K562 (cell line): ENCODE measurements at regions not wholly inside any gene's neighbourhood (a gene's known extent, or its start where the extent isn't known, plus 50 kb on each side); places are given as distances from the start of the nearest gene placed in this dataset.

Source experiments
- ATAC-seq: fragments of 200-7000 bp; cut with Tn5 transposase; 3 replicates; pipeline ENCODE4 v1.9.1; 2020; ENCODE audit warnings: moderate library complexity
- BruUV-seq: library from RNA; stranded (reverse); fragments of 400-500 nt; replicated peaks from 2 replicates; lab custom pipeline; 2021; lab: Mats Ljungman, UMichigan
- CTCF ChIA-PET: fragments of 300-600 bp; formaldehyde crosslinking; extraction: SDS; loops from one replicate; lab custom pipeline; 2021; ENCODE audit warnings: low intra/inter-chr PET ratio; lab: Yijun Ruan, JAX
- POLR2A ChIA-PET: fragments of 300-600, 350-650 bp; sonication (Branson Sonifier 250); formaldehyde crosslinking; extraction: SDS; loops from one replicate; lab custom pipeline; 2021; ENCODE audit warnings: antibody characterized with exemption, inconsistent platforms; lab: Yijun Ruan, JAX
- DNase-seq, 4 experiments: peaks; one replicate each; pipeline versions ENCODE4 v3.0.0 to v3.0.0-alpha.2; 2011 to 2018; ENCODE audit warnings: low spot score in 3 of 4, mixed read lengths in 3 of 4; ENCODE audit errors: extremely low read depth in 1 of 4
- FAIRE-seq: peaks from 2 replicates; lab custom pipeline; 2011; peaks lifted over from hg19 to GRCh38; lab: Jason Lieb, UNC
- H2AFZ ChIP-seq: 2 replicates; pipeline ENCODE4 v1.6.0; 2011; ENCODE audit warnings: low read depth, low read length, control low read depth, inconsistent platforms
- H3K27ac ChIP-seq: fragments of 200-600 bp; 3 replicates; pipeline ENCODE4 v1.8.0; 2011; ENCODE audit warnings: low read depth, mild to moderate bottlenecking, control low read depth, inconsistent platforms, low read length, moderate library complexity, mixed read lengths; ENCODE audit errors: extremely low read depth
- H3K27me3 ChIP-seq, 2 experiments: fragments of 300-600 bp in 1 of 2; 2 replicates in 1 of 2; 3 replicates in 1 of 2; pipeline versions ENCODE4 v1.6.0 to v1.8.0; 2011; ENCODE audit warnings: inconsistent platforms in 2 of 2, low read length in 2 of 2, mild to moderate bottlenecking in 1 of 2, mixed read lengths in 1 of 2, moderate library complexity in 1 of 2; ENCODE audit not compliant: control insufficient read depth in 2 of 2, insufficient read depth in 2 of 2
- H3K36me3 ChIP-seq: fragments of 300-600 bp; 3 replicates; pipeline ENCODE4 v1.8.0; 2011; ENCODE audit warnings: mild to moderate bottlenecking, low read length, inconsistent platforms; ENCODE audit not compliant: control insufficient read depth, insufficient read depth
- H3K4me1 ChIP-seq, 2 experiments: fragments of 200-600 bp in 1 of 2; replicated peaks in 1 of 2; 2 replicates in 1 of 2; 3 replicates in 1 of 2; pipeline versions ENCODE4 v1.5.1 to v1.8.0; 2011; ENCODE audit warnings: inconsistent platforms in 2 of 2, low read length in 2 of 2, mild to moderate bottlenecking in 1 of 2, mixed read lengths in 1 of 2, moderate library complexity in 1 of 2; ENCODE audit not compliant: control insufficient read depth in 2 of 2, insufficient read depth in 2 of 2
- H3K4me2 ChIP-seq: 2 replicates; pipeline ENCODE4 v1.6.1; 2011; ENCODE audit warnings: low read length, control low read depth, inconsistent platforms, mixed read lengths; ENCODE audit not compliant: insufficient read depth
- H3K4me3 ChIP-seq: fragments of 200-600 bp; sonication (generic), shearing (Covaris generic); 2 replicates; pipeline ENCODE4 v1.5.1; 2016; ENCODE audit warnings: control low read depth, inconsistent platforms
- H3K79me2 ChIP-seq: fragments of 200-600 bp; 3 replicates; pipeline ENCODE4 v1.8.0; 2011; ENCODE audit warnings: low read length, inconsistent platforms; ENCODE audit not compliant: control insufficient read depth, insufficient read depth
- H3K9ac ChIP-seq, 2 experiments: 2 replicates each; pipeline versions ENCODE4 v1.6.0 to v1.6.1; 2011; ENCODE audit warnings: low read depth in 2 of 2, low read length in 2 of 2, control low read depth in 1 of 2, inconsistent platforms in 1 of 2, mild to moderate bottlenecking in 1 of 2, mixed read lengths in 1 of 2; ENCODE audit not compliant: insufficient read depth in 1 of 2
- H3K9me1 ChIP-seq: one replicate; pipeline ENCODE4 v1.6.0; 2011; ENCODE audit warnings: inconsistent platforms, mild to moderate bottlenecking, low read length, moderate library complexity; ENCODE audit not compliant: control insufficient read depth, insufficient read depth
- H3K9me3 ChIP-seq: replicated peaks from 2 replicates; pipeline ENCODE4 v1.5.1; 2011; ENCODE audit warnings: low read depth, low read length, inconsistent platforms; ENCODE audit not compliant: control insufficient read depth, insufficient read depth
- H4K20me1 ChIP-seq: replicated peaks from 2 replicates; pipeline ENCODE4 v1.6.1; 2011; ENCODE audit warnings: low read length, inconsistent platforms, mixed read lengths; ENCODE audit not compliant: control insufficient read depth, insufficient read depth
- ERF ChIP-seq: fragments of 450-650 bp; formaldehyde crosslinking; IDR thresholded peaks from 2 replicates; pipeline ENCODE4 v1.4.0; 2020; ENCODE audit warnings: mild to moderate bottlenecking, mixed read lengths
- NCOR1 ChIP-seq: fragments of 450-650 bp; IDR thresholded peaks from 2 replicates; pipeline ENCODE4 v1.6.1; 2016; ENCODE audit warnings: mild to moderate bottlenecking, moderate library complexity
- POLR2AphosphoS5 ChIP-seq: IDR thresholded peaks from 2 replicates; pipeline ENCODE4 v1.6.1; 2011; ENCODE audit warnings: mild to moderate bottlenecking, low read depth, low read length, moderate library complexity; ENCODE audit not compliant: control insufficient read depth, insufficient read depth
- SUPT5H ChIP-seq: fragments of 450-650 bp; IDR thresholded peaks from 2 replicates; pipeline ENCODE4 v1.6.1; 2016
- THAP12 ChIP-seq: fragments of 250-450 bp; sonication (Bioruptor Pico); IDR thresholded peaks from 2 replicates; pipeline ENCODE4 v1.9.0; 2021; ENCODE audit warnings: mild to moderate bottlenecking, inconsistent platforms
- ZNF740 ChIP-seq, 3 experiments: fragments of 200-800 bp in 1 of 3; sonication (Bioruptor generic) in 1 of 3; sonication (generic) in 1 of 3; formaldehyde crosslinking in 1 of 3; IDR thresholded peaks; 2 replicates each; pipeline versions ENCODE4 v1.6.1 to v1.8.0; 2016 to 2022; ENCODE audit warnings: mild to moderate bottlenecking in 2 of 3, missing compliant biosample characterization in 2 of 3, missing genetic modification characterization in 2 of 3, missing genetic modification reagents in 1 of 3
- WGBS: fragments of 100-300 bp; shearing (Covaris generic); methylation state at CpG from one replicate; pipeline ENCODE4 v1.1.6; 2016; ENCODE audit warnings: low coverage, mixed read lengths; ENCODE audit not compliant: insufficient coverage; ENCODE audit errors: missing lambda C conversion rate; 5-methylcytosine and 5-hydroxymethylcytosine counted together
- in situ Hi-C: fragments of 300-500 bp; cut with MboI; formaldehyde crosslinking; loops from 4 replicates; pipeline ENCODE4 v1.15.0; 2018; ENCODE audit warnings: inconsistent platforms, mixed read lengths
- intact Hi-C: fragments of 100-400 bp; cut with micrococcal nuclease; formaldehyde crosslinking; loops from 2 replicates; pipeline ENCODE4 v1.14.2; 2022

GRCh38 chr19:31600731-31601295, 251.6 kb upstream of the TSHZ3 start:
- no peak overlapping the region for H3K4me3 ChIP-seq
- 1% methylated on average over 11 of the region's 11 CpGs for WGBS
- BruUV-seq: no TSS peak
- peaks cover 0 to 11% of the 10 kb centered on the region in 2 experiments; a peak in 1 of 5 replicates for H3K27me3 ChIP-seq
- peaks cover 3% of the 10 kb centered on the region; the same call in 1 of the 2 replicates for H4K20me1 ChIP-seq
- no peaks in the 10 kb centered on the region for H3K9me1 ChIP-seq
- FAIRE-seq (no peak), ATAC-seq (no peak), DNase-seq (no peak)
- no peaks in the 10 kb centered on the region for H3K4me1 ChIP-seq
- H3K9ac ChIP-seq: no peak overlapping the region
- H3K4me2 ChIP-seq: no peak overlapping the region
- no peak overlapping the region for H3K27ac ChIP-seq
- intact Hi-C loops (no loop called here), in situ Hi-C loops (no loop called here)
- H3K9me3 ChIP-seq: no peaks in the 10 kb centered on the region
- POLR2A ChIA-PET: interaction anchor here (0.6 kb wide), 2 partner anchors 22 to 815 kb away, joined by 3 read pairs; no protein-coding TSS in a partner anchor
- H3K79me2 ChIP-seq: no peaks in the 10 kb centered on the region
- no peak for TF ChIP-seq SUPT5H
- TF ChIP-seq POLR2AphosphoS5: no peak
- TF ChIP-seq THAP12 (CRISPR knock-in tag): no peak
- TF ChIP-seq ERF (CRISPR knock-in tag): no peak
- TF ChIP-seq ZNF740 (CRISPR knock-in tag; IDR thresholded peaks at IDR 0.05): no peak
- TF ChIP-seq ZNF740 (tag; IDR thresholded peaks at IDR 0.05): no peak
- no peak for TF ChIP-seq NCOR1
- no peaks in the 10 kb centered on the region for H3K36me3 ChIP-seq
- no peak overlapping the region for H2AFZ ChIP-seq
- CTCF ChIA-PET: no interaction called here
